SJCRH30 (cell line): ENCODE measurements at regions not wholly inside any gene's neighbourhood (a gene's known extent, or its start where the extent isn't known, plus 50 kb on each side); places are given as distances from the start of the nearest gene placed in this dataset.
"Not testable (repeated sequence)": the region's sequence is repeated elsewhere in the genome, so short reads cannot be mapped to it uniquely, and the experiment has no call there.

ENCODE experiments used
- DNase-seq, 2 experiments: peaks; one replicate each; pipeline ENCODE4 v3.0.0-alpha.2; 2015 to 2020
- H3K27ac ChIP-seq: fragments of 250-450 bp; sonication (Bioruptor Pico); 2 replicates; pipeline ENCODE4 v1.5.1; 2020; ENCODE audit warnings: mild to moderate bottlenecking, moderate library complexity
- H3K27me3 ChIP-seq: fragments of 250-450 bp; sonication (Bioruptor Pico); 2 replicates; pipeline ENCODE4 v1.5.1; 2020; ENCODE audit warnings: mild to moderate bottlenecking, moderate library complexity
- H3K36me3 ChIP-seq: fragments of 250-450 bp; sonication (Bioruptor Pico); 2 replicates; pipeline ENCODE4 v1.5.1; 2020; ENCODE audit warnings: mild to moderate bottlenecking, moderate library complexity
- H3K4me1 ChIP-seq: fragments of 250-450 bp; sonication (Bioruptor Pico); 2 replicates; pipeline ENCODE4 v1.5.1; 2020; ENCODE audit warnings: mild to moderate bottlenecking, moderate library complexity
- H3K4me3 ChIP-seq: fragments of 250-450 bp; sonication (Bioruptor Pico); 2 replicates; pipeline ENCODE4 v1.5.1; 2020; ENCODE audit warnings: mild to moderate bottlenecking, moderate library complexity
- H3K9me3 ChIP-seq: fragments of 250-450 bp; sonication (Bioruptor Pico); replicated peaks from 2 replicates; pipeline ENCODE4 v1.5.1; 2020; ENCODE audit warnings: mild to moderate bottlenecking, moderate library complexity

DNA sequence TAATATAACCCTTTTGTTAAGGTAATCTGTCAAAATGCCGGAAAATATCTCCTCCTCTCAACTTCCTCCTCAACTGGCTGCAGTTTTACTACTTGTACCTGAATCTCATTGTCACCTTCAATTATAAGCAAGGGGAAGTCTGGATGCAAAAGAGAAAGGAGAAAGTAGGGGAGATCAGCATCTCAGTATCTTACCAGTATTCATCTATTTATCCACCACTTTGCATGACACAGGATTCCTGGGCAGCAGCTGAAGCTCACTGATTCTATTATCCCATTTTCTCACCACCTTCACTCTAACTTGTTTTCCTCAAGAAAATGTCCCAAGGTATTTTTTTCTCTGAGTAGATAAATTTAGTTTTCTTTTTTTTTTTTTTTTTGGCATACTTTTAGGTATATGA lies 440.5 kb upstream of the CBLB start:
- no peak for DNase-seq
- Histone ChIP-seq H3K9me3 (0 out of 2 replicates have a peak, but pooled peaks cover 3% of the 10 kb centered on the region), H3K27me3 (no peaks in the 10 kb centered on the region), H3K36me3 (no peaks in the 10 kb centered on the region), H3K4me3 (no peak overlapping the region), H3K27ac (no peak overlapping the region), H3K4me1 (no peaks in the 10 kb centered on the region)

DNA sequence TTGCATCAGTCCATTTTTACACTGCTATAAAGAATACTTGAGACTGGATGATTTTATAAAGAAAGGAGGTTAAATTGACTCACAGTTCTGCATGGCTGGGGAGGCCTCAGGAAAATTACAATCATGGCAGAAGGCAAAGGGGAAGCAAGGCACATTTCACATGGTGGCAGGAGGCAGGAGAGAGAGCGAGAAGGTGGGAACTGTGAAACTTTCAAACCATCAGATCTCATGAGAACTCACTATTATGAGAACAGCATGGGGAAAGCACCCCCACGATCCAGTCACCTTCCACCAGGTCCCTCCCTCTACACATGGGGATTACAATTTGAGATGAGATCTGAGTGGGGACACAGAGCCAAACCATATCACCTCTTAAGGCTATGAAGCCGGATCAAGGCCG lies 441.0 kb upstream of the CBLB start:
- not testable (repeated sequence) for H3K27me3 ChIP-seq, H3K36me3 ChIP-seq, H3K4me1 ChIP-seq, H3K9me3 ChIP-seq, H3K27ac ChIP-seq, H3K4me3 ChIP-seq, DNase-seq

DNA sequence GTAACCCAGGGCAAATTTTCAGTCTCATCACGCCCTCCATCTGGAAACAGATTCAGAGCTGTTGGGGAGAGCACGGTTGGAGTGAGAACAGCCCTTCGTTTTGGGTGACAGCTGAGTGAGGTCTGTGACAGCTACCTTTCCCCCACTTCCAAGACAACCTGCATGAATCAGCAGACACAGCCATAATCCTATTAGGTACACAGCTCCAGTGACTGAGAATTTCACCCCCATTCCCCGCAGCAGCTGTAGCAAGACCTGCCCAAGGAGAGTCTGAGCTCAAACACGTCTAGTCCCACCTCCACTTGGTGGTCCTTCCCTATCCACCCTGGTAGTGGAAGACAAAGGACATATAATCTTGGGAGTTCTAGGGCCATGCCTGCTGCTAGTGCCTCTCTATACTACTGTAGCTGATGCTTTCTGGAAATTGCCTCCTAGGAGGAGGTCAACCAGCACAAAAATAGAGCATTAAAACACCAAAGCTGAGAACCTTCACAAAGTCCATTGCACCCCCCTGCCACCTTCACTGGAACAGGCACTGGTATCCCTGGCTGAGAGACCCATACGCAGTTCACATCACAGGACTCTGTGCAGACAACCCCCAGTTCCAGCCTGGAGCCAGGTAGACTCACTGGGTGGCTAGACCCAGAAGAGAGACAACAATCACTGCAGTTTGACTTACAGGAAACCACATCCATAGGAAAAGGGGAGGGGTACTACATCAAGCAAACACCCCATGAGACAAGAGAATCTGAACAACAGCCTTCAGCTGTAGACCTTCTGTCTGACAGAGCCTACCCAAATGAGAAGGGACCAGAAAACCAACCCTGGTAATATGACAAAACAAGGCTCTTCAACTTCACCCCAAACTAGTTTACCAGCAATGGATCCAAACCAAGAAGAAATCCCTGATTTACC lies 448.6 kb upstream of the CBLB start:
- no peaks in the 10 kb centered on the region for H3K4me1 ChIP-seq
- H3K36me3 ChIP-seq: no peaks in the 10 kb centered on the region
- H3K9me3 ChIP-seq: no peaks in the 10 kb centered on the region
- H3K4me3 ChIP-seq: no peak overlapping the region
- H3K27me3 ChIP-seq: no peaks in the 10 kb centered on the region
- no peak overlapping the region for H3K27ac ChIP-seq
- DNase-seq: no peak

DNA sequence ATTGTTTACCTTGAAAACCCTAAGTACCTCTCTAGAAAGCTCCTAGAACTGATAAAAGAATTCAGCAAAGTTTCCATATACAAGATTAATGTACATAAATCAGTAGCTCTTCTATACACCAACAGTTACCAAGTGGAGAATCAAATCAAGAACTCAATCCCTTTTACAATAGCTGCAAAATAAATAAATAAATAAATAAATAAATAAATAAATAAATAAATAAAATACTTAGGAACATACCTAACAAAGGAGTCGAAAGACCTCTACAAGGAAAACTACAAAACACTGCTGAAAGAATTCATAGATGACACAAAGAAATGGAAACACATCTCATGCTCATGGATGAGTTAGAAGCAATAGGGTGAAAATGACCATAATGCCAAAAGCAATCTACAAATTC lies 452.6 kb upstream of the CBLB start:
- not testable (repeated sequence) for H3K36me3 ChIP-seq, DNase-seq, H3K27me3 ChIP-seq, H3K4me3 ChIP-seq, H3K4me1 ChIP-seq, H3K27ac ChIP-seq
- peaks cover 10% of the 10 kb centered on the region; the same call in 1 of the 2 replicates for H3K9me3 ChIP-seq

DNA sequence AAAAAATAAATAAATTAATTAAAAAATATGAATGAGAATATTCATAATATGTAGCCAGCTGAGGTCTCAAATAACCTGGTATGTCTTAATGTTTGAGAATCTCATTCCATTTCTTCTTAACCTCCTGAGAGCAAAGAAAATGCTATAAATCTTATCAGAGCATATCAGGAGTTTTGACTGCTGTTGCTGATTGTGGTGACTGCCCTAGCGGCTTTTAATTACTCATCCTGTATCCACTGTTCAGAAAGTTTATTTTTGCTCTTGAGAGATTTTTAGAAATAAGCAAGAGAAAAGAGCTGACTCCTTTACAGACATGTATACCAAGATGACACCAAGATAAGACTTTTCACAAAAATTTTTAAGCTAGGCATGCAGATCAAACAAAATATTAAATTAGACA lies 454.8 kb upstream of the CBLB start:
- Histone ChIP-seq H3K27me3 (no peaks in the 10 kb centered on the region), H3K27ac (no peak overlapping the region)

DNA sequence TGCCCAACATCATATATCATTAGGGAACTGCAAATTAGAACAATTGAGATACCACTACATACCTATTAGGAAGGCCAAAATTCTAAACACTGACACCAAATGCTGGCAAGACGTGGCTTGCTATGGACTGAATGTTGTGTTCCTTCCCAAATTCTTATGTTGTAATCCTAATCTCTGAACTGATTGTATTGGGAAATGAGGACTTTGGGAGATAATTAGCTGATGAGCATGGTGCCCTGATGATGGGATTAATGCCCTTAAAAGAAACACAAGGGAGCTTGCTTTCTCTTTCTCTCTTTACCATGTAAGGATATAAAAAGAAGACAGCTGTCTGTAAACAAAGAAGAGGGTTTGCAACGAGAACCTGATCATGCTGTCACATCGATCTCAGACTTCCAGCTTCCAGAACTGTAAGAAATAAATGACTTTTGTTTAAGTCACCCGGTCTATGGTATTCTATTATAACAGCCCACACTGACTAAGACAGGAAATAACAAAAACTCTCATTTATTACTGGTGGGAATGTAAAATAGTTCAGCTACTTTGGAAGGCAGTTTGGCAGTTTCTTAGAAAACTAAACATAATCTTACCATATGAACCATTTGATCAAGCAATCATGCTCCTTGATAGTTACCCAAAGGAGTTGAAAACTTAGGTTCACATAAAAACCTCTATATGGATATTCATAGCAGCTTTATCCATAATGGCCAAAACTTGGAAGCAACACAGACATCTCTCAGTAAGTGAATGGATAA lies 458.3 kb upstream of the CBLB start:
- H3K4me3 ChIP-seq: no peak overlapping the region
- no peaks in the 10 kb centered on the region for H3K4me1 ChIP-seq
- no peak overlapping the region for H3K27ac ChIP-seq
- DNase-seq: no peak
- no peaks in the 10 kb centered on the region for H3K36me3 ChIP-seq
- no peaks in the 10 kb centered on the region for H3K27me3 ChIP-seq
- H3K9me3 ChIP-seq: peaks cover 10% of the 10 kb centered on the region; the same call in 1 of the 2 replicates

More for the DNA sequence above, 454.8 kb upstream of the CBLB start:
- Histone ChIP-seq H3K4me3 (no peak overlapping the region), H3K9me3 (peaks cover 10% of the 10 kb centered on the region; the same call in 1 of the 2 replicates), H3K36me3 (no peaks in the 10 kb centered on the region), H3K4me1 (no peaks in the 10 kb centered on the region)
- no peak for DNase-seq

DNA sequence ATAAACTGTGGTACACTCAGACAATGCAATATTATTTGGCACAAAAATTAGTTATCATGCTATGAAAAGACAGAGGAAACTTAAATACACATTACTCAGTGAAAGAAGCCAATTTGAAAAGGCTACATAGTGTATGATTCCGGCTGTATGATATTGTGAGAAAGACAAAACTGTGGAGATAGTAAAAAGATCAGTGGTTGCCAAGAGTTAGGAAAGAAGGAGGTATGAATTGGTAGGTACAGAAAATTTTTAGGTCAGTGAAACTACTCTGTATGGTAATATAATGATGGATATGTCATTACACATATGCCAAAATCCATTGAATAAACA lies 458.8 kb upstream of the CBLB start:
- Histone ChIP-seq H3K4me3 (no peak overlapping the region), H3K9me3 (peaks cover 10% of the 10 kb centered on the region; the same call in 1 of the 2 replicates), H3K4me1 (no peaks in the 10 kb centered on the region), H3K27me3 (no peaks in the 10 kb centered on the region), H3K36me3 (no peaks in the 10 kb centered on the region), H3K27ac (no peak overlapping the region)
- no peak for DNase-seq

DNA sequence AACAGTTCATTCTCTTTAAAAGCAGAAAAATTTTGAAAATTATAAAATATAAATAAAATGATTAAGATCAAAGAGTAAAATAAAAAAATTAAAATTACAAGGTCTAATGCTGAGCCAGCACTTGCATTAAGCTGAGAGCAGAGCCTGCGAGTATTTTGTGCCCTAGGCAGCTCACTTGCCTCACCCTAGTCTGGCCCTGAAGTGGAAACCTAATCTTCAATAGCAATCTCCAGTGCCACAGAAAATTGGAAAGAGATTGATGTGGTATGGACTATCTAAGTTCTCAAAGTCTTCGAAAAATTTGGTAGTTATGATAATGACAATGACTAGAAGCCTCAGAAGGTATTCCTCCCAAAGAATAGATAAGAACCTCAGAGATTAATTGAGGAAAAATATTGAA lies 459.4 kb upstream of the CBLB start:
- DNase-seq: no peak
- Histone ChIP-seq H3K4me1 (no peaks in the 10 kb centered on the region), H3K9me3 (peaks cover 10% of the 10 kb centered on the region; the same call in 1 of the 2 replicates), H3K36me3 (no peaks in the 10 kb centered on the region), H3K27me3 (no peaks in the 10 kb centered on the region), H3K4me3 (no peak overlapping the region), H3K27ac (no peak overlapping the region)

DNA sequence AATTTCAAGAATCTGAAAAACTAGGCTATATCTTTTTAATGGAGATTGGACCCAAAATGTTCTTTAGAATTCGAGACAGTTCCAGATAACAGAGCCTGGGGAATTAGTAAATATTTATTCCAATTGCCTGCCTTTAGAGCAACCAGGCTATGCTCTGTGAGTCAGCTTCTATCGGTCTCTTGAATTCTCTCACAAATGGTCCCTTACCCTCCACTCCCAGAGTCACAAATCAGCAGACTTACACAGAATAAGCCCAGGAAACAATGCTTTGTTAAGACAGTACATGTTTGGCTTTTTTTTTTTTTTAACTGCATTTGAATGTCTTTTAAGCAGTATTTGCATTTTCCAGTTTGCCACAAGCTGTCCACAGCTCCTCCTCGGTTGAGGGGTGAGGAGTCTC lies 460.7 kb upstream of the CBLB start:
- no peak overlapping the region for H3K4me3 ChIP-seq
- peaks cover under 1% of the 10 kb centered on the region; the same call in 1 of the 2 replicates for H3K9me3 ChIP-seq
- DNase-seq: no peak
- no peaks in the 10 kb centered on the region for H3K36me3 ChIP-seq
- H3K4me1 ChIP-seq: peaks cover 7% of the 10 kb centered on the region; the same call in 1 of the 2 replicates
- H3K27me3 ChIP-seq: no peaks in the 10 kb centered on the region
- no peak overlapping the region for H3K27ac ChIP-seq

DNA sequence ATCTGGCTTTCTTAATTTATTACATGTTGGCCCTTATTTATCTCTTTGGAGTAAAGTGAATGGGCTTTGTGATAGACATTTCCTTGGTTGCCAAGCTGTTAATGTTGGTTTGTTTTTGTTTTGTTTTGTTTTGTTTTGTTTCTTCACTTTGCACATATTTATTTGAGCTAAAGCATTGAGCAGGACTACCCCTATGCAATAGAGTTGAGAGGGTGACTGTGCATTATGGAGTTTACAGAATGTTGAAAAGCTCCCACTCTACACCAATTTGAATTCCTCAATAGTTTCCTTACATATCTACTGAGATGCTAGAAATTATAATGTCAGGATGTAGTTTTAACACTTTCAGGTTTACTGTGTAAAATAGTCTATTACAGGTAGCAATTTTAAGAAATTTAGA lies 462.8 kb upstream of the CBLB start:
- Histone ChIP-seq H3K9me3 (no peaks in the 10 kb centered on the region), H3K4me1 (peaks cover 7% of the 10 kb centered on the region; the same call in 1 of the 2 replicates), H3K27ac (no peak overlapping the region), H3K4me3 (no peak overlapping the region), H3K27me3 (no peaks in the 10 kb centered on the region), H3K36me3 (no peaks in the 10 kb centered on the region)
- DNase-seq: no peak

DNA sequence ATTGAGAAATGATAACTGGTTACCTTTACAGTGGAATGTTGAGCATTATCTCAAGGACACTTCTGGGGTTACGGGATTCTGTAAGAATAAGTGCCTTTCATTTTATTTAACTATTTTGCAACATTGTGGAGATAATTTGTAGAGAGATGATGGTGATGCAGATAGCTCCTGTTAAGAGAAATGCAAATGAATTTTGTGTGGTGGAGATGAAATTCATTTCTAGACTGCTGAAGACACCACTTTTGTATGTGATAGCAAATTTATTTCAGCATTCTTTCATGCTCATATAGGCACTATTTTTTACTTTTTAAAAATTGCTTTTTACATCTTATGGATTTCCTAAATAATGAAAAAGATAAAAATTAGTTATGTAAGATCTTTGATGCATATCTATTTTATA lies 463.3 kb upstream of the CBLB start:
- Histone ChIP-seq H3K4me1 (peaks cover 7% of the 10 kb centered on the region; the same call in 1 of the 2 replicates), H3K27ac (no peak overlapping the region), H3K4me3 (no peak overlapping the region), H3K36me3 (no peaks in the 10 kb centered on the region), H3K9me3 (no peaks in the 10 kb centered on the region), H3K27me3 (no peaks in the 10 kb centered on the region)
- no peak for DNase-seq

DNA sequence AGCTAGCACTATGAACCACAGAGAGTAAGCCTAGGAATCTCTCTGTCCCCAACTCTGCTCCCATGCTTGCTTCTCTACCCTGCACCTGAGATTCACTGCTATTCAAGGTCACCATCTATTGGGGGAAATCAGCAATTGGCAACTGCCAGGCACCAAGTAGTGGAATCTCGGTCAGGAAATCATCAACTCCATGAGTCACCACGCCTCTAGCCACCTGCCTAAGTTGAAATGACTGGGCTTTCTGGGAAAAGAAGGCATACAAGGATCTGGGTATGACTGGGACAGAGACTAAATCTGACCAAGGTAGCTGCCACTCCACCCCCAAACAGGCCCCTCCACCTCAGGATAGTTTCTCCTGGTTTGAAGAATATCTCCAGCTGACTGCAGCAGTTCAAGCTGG lies 464.1 kb upstream of the CBLB start:
- Histone ChIP-seq H3K27me3 (no peaks in the 10 kb centered on the region), H3K36me3 (no peaks in the 10 kb centered on the region), H3K9me3 (no peaks in the 10 kb centered on the region), H3K4me1 (peaks cover 7% of the 10 kb centered on the region; the same call in 1 of the 2 replicates), H3K4me3 (no peak overlapping the region), H3K27ac (no peak overlapping the region)
- peak in 1 of 2 experiments; percentile 17 for DNase-seq

DNA sequence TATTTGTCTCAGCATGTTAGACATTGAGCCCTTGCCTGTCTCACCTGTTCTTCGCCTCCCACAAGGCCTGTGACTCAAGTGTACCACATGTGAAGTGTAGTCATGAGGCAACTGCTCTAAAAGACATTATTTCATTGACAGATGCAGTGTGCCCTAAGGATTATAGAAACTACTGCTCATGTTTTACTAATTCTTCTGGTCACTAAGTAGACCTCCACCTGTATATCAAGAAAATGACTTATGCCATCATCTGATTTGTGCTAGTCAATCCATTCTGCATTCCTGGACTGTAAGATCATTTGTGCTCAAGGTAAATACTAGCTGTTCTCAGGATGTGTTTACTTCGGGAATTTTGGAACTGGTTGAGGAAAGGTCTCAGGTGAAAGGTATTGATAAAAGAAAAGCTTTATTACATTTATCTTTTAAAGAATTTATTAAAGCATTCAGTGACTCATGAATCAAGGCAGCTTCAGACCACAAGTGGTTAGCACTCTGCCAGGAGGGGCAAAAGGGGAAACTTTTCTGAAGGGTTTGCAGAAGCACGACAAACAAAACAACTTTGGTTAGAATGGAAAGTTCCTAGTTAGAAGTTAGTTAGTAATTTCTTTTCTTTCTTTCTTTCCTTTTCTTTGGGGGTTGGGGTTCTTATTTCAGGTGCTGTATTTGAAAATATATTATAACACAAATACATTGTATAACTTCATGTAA lies 465.3 kb upstream of the CBLB start:
- peaks cover 7% of the 10 kb centered on the region; the same call in 1 of the 2 replicates for H3K4me1 ChIP-seq
- DNase-seq: no peak
- no peaks in the 10 kb centered on the region for H3K9me3 ChIP-seq
- no peaks in the 10 kb centered on the region for H3K36me3 ChIP-seq
- no peak overlapping the region for H3K4me3 ChIP-seq
- no peak overlapping the region for H3K27ac ChIP-seq
- no peaks in the 10 kb centered on the region for H3K27me3 ChIP-seq

DNA sequence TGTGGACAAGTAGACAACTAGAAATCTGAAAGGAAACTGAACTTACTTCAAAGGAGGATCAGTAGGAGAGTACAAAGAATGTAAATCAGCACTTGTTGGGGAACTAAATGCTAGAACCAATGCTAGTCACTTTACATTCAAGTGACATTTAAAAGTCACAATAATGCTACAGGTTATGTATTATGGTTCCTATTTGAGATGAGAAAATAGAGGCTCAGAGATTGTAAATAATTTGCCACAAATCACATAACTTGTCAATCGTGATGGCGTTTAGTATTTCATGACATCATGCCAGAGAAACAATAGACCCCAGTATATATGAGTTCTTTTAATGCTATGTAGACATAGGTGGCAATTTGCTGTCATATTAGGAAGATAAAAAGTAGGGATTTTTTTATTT lies 467.8 kb upstream of the CBLB start:
- no peak for DNase-seq
- Histone ChIP-seq H3K27me3 (no peaks in the 10 kb centered on the region), H3K4me3 (no peak overlapping the region), H3K27ac (no peak overlapping the region), H3K4me1 (peaks cover 7% of the 10 kb centered on the region; the same call in 1 of the 2 replicates), H3K9me3 (no peaks in the 10 kb centered on the region; the same call in 1 of the 2 replicates), H3K36me3 (no peaks in the 10 kb centered on the region)

DNA sequence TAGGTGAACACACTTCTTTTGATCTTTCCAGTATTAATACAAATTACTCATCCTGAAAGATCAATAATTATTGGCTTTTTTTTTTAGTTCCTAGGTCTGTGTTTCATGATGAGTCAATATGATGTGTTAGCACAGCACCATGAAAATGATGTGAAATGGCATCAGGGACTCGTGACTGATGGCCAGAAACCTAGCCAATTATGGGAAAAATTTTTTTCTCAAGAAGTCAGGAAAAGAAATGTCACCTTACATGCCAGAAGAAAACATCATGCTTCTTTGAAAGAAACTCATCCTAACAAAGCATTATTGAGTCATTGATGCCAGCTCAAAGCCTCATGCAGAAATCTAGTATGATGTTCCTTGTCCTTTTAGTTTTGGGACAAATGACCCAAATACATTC lies 468.3 kb upstream of the CBLB start:
- no peak for DNase-seq

More for the DNA sequence above, 468.3 kb upstream of the CBLB start:
- H3K36me3 ChIP-seq: no peaks in the 10 kb centered on the region
- peaks cover 7% of the 10 kb centered on the region; the same call in 1 of the 2 replicates for H3K4me1 ChIP-seq
- H3K27ac ChIP-seq: no peak overlapping the region
- H3K27me3 ChIP-seq: no peaks in the 10 kb centered on the region
- H3K9me3 ChIP-seq: no peaks in the 10 kb centered on the region; the same call in 1 of the 2 replicates
- H3K4me3 ChIP-seq: no peak overlapping the region
